ENCODE measurements at regions not wholly inside any gene's neighbourhood (a gene's known extent, or its start where the extent isn't known, plus 50 kb on each side); places are given as distances from the start of the nearest gene placed in this dataset.

- Histone ChIP-seq H3K4me3 (no peak overlapping the region), H3K4me1 (no peaks in the 10 kb centered on the region), H3K36me3 (no peaks in the 10 kb centered on the region), H3K9me3 (no peaks in the 10 kb centered on the region), H3K27ac (no peak overlapping the region), H3K9ac (ENCODE audit: low read depth in 2 of 2, low read length in 2 of 2) (no peak overlapping the region), H3K27me3 (no peaks in the 10 kb centered on the region)
- TF ChIP-seq CTCF (IDR thresholded peaks at IDR 0.05) = no peak
- intact Hi-C loops (cut with DNase I) = no loop called here
- no peak for DNase-seq
These were observed 374.1 kb downstream of the LPIN1 start for GRCh38 chr2:12120281-12121150.

GRCh38 chr2:12124790-12125189 lies 378.4 kb downstream of the LPIN1 start:
- H3K9ac ChIP-seq (ENCODE audit: low read depth in 2 of 2, low read length in 2 of 2) = no peak overlapping the region
- no peaks in the 10 kb centered on the region for H3K27me3 ChIP-seq
- no peak overlapping the region for H3K27ac ChIP-seq
- no peaks in the 10 kb centered on the region for H3K9me3 ChIP-seq
- no peak for TF ChIP-seq CTCF (IDR thresholded peaks at IDR 0.05)
- intact Hi-C loops (cut with DNase I) = no loop called here
- DNase-seq = no peak
- no peaks in the 10 kb centered on the region for H3K36me3 ChIP-seq
- H3K4me1 ChIP-seq = no peaks in the 10 kb centered on the region
- H3K4me3 ChIP-seq = no peak overlapping the region

GRCh38 chr2:12126318-12126717 lies 379.9 kb downstream of the LPIN1 start:
- Histone ChIP-seq H3K27ac (no peak overlapping the region), H3K27me3 (no peaks in the 10 kb centered on the region), H3K4me1 (no peaks in the 10 kb centered on the region), H3K4me3 (no peak overlapping the region), H3K9me3 (no peaks in the 10 kb centered on the region), H3K9ac (ENCODE audit: low read depth in 2 of 2, low read length in 2 of 2) (no peak overlapping the region), H3K36me3 (no peaks in the 10 kb centered on the region)
- no peak for TF ChIP-seq CTCF (IDR thresholded peaks at IDR 0.05)
- DNase-seq = no peak
- intact Hi-C loops (cut with DNase I) = no loop called here

- Histone ChIP-seq H3K4me3 (no peak overlapping the region), H3K27me3 (no peaks in the 10 kb centered on the region), H3K4me1 (no peaks in the 10 kb centered on the region), H3K27ac (no peak overlapping the region), H3K36me3 (no peaks in the 10 kb centered on the region), H3K9ac (ENCODE audit: low read depth in 2 of 2, low read length in 2 of 2) (no peak overlapping the region), H3K9me3 (no peaks in the 10 kb centered on the region)
- intact Hi-C loops (cut with DNase I) = no loop called here
- TF ChIP-seq CTCF (IDR thresholded peaks at IDR 0.05) = no peak
- DNase-seq = no peak
These were observed 381.2 kb downstream of the LPIN1 start for GRCh38 chr2:12127638-12128037.

GRCh38 chr2:12131975-12132374 lies 385.5 kb downstream of the LPIN1 start:
- Histone ChIP-seq H3K36me3 (no peaks in the 10 kb centered on the region), H3K4me1 (no peaks in the 10 kb centered on the region), H3K9me3 (no peaks in the 10 kb centered on the region), H3K27me3 (no peaks in the 10 kb centered on the region), H3K9ac (ENCODE audit: low read depth in 2 of 2, low read length in 2 of 2) (no peak overlapping the region), H3K4me3 (no peak overlapping the region), H3K27ac (no peak overlapping the region)
- intact Hi-C loops (cut with DNase I) = no loop called here
- DNase-seq = no peak
- no peak for TF ChIP-seq CTCF (IDR thresholded peaks at IDR 0.05)

Data from colonic mucosa (tissue), 4 donors.